Panc1 (cell line): ENCODE measurements at regions not wholly inside any gene's neighbourhood (a gene's known extent, or its start where the extent isn't known, plus 50 kb on each side); places are given as distances from the start of the nearest gene placed in this dataset.

Experiments
- ATAC-seq: fragments of 200-7000 bp; cut with Tn5 transposase; 2 replicates; pipeline ENCODE4 v1.9.1; 2020; ENCODE audit warnings: mild to moderate bottlenecking, moderate library complexity
- BruUV-seq: library from RNA; stranded (reverse); fragments of 400-500 nt; replicated peaks from 2 replicates; lab custom pipeline; 2021; lab: Mats Ljungman, UMichigan
- CTCF ChIA-PET: fragments of 300-600 bp; sonication (Branson Sonifier 250); formaldehyde crosslinking; loops from one replicate; lab custom pipeline; 2022; ENCODE audit warnings: antibody characterized with exemption; lab: Charles Lee
- POLR2A ChIA-PET: fragments of 300-600 bp; sonication (Branson Sonifier 250); formaldehyde crosslinking; loops from one replicate; lab custom pipeline; 2022; ENCODE audit warnings: antibody characterized with exemption; lab: Charles Lee
- DNase-seq: peaks from one replicate; pipeline ENCODE4 v3.0.0-alpha.2; 2010; ENCODE audit warnings: low read depth, low spot score
- H3K27ac ChIP-seq: 2 replicates; pipeline ENCODE4 v1.5.1; 2011; ENCODE audit warnings: mild to moderate bottlenecking, low read length, inconsistent platforms
- H3K27me3 ChIP-seq: fragments of 200-500 bp; sonication (Bioruptor generic); 2 replicates; pipeline ENCODE4 v1.6.0; 2014; ENCODE audit warnings: low read length, inconsistent platforms; ENCODE audit not compliant: control insufficient read depth, insufficient read depth
- H3K36me3 ChIP-seq: fragments of 200-500 bp; sonication (Bioruptor generic); 2 replicates; pipeline ENCODE4 v1.5.1; 2014; ENCODE audit warnings: inconsistent platforms, mild to moderate bottlenecking, low read length, moderate library complexity; ENCODE audit not compliant: control insufficient read depth, insufficient read depth
- H3K4me1 ChIP-seq: 2 replicates; pipeline ENCODE4 v1.5.1; 2011; ENCODE audit warnings: inconsistent platforms, mild to moderate bottlenecking, low read length, moderate library complexity; ENCODE audit not compliant: control insufficient read depth, insufficient read depth
- H3K4me3 ChIP-seq, 2 experiments: 2 replicates each; pipeline ENCODE4 v1.5.1; 2011 to 2012; ENCODE audit warnings: low read depth in 2 of 2, low read length in 2 of 2, mild to moderate bottlenecking in 2 of 2, inconsistent platforms in 1 of 2, moderate library complexity in 1 of 2
- H3K9me3 ChIP-seq: fragments of 200-500 bp; sonication (Bioruptor generic); 2 replicates; pipeline ENCODE4 v1.5.1; 2014; ENCODE audit warnings: low read depth, mild to moderate bottlenecking, inconsistent platforms, low read length, moderate library complexity; ENCODE audit not compliant: control insufficient read depth, insufficient read depth
- CTCF ChIP-seq: fragments of 450-650 bp; IDR thresholded peaks from 2 replicates; pipeline ENCODE4 v1.5.1; 2017; ENCODE audit warnings: mild to moderate bottlenecking
- POLR2AphosphoS5 ChIP-seq: IDR thresholded peaks from 2 replicates; pipeline ENCODE4 v1.6.1; 2012; ENCODE audit warnings: mild to moderate bottlenecking, low read depth, low read length, moderate library complexity
- REST ChIP-seq, 2 experiments: IDR thresholded peaks; 2 replicates each; pipeline ENCODE4 v1.6.1; 2011 to 2012; ENCODE audit warnings: low read depth in 2 of 2, control low read depth in 1 of 2, low read length in 1 of 2, mild to moderate bottlenecking in 1 of 2, moderate library complexity in 1 of 2; ENCODE audit not compliant: insufficient read depth in 1 of 2
- SIN3A ChIP-seq: IDR thresholded peaks from 2 replicates; pipeline ENCODE4 v1.6.1; 2012; ENCODE audit warnings: low read depth, mild to moderate bottlenecking, low read length, moderate library complexity, borderline replicate concordance; ENCODE audit not compliant: insufficient read depth
- TCF7L2 ChIP-seq: IDR thresholded peaks from 2 replicates; pipeline ENCODE4 v1.6.1; 2011; ENCODE audit warnings: mild to moderate bottlenecking, low read depth, low read length, inconsistent platforms
- in situ Hi-C: cut with HindIII; loops from 2 replicates; pipeline ENCODE4 v1.10.0; 2016; ENCODE audit warnings: low sequenced_read_pairs, low pct_unique_long_range_greater_than_20kb
- intact Hi-C: fragments of 100-400 bp; cut with micrococcal nuclease; formaldehyde crosslinking; loops from one replicate; pipeline ENCODE4 v1.10.0; 2022; ENCODE audit not compliant: unreplicated experiment

GRCh38 chr6:87755708-87756671 lies 54.0 kb upstream of the AKIRIN2 start:
- Histone ChIP-seq H3K4me1 (no peaks in the 10 kb centered on the region), H3K4me3 (no peak overlapping the region), H3K9me3 (no peaks in the 10 kb centered on the region), H3K36me3 (no peaks in the 10 kb centered on the region), H3K27ac (no peak overlapping the region), H3K27me3 (no peaks in the 10 kb centered on the region)
- ChIA-PET POLR2A (no interaction called here), CTCF (no interaction called here)
- ATAC-seq (peak; percentile 53; the same call in 1 of the 2 replicates), DNase-seq (no peak)
- intact Hi-C loops (no loop called here), in situ Hi-C loops (no loop called here)
- BruUV-seq, result no TSS peak
- TF ChIP-seq CTCF (no peak), SIN3A (no peak), REST (IDR thresholded peaks at IDR 0.05; ENCODE audit: insufficient read depth in 1 of 2, low read depth in 2 of 2, low read length in 1 of 2) (no peak)

GRCh38 chr6:87754828-87755227 lies 52.8 kb upstream of the AKIRIN2 start:
- intact Hi-C loops (no loop called here), in situ Hi-C loops (no loop called here)
- POLR2A ChIA-PET, result no interaction called here
- H3K4me1 ChIP-seq, result no peaks in the 10 kb centered on the region
- BruUV-seq, result no TSS peak
- TF ChIP-seq TCF7L2 (no peak), CTCF (no peak), SIN3A (no peak), REST (IDR thresholded peaks at IDR 0.05; ENCODE audit: insufficient read depth in 1 of 2, low read depth in 2 of 2, low read length in 1 of 2) (no peak), POLR2AphosphoS5 (no peak)
- H3K4me3 ChIP-seq, result no peak overlapping the region
- no peaks in the 10 kb centered on the region for H3K36me3 ChIP-seq
- ATAC-seq, result no peak
- no peaks in the 10 kb centered on the region for H3K27me3 ChIP-seq
- no peaks in the 10 kb centered on the region for H3K9me3 ChIP-seq
- DNase-seq, result no peak
- no peak overlapping the region for H3K27ac ChIP-seq
- CTCF ChIA-PET, result no interaction called here
